ENCODE measurements at regions not wholly inside any gene's neighbourhood (a gene's known extent, or its start where the extent isn't known, plus 50 kb on each side); places are given as distances from the start of the nearest gene placed in this dataset.

DNA sequence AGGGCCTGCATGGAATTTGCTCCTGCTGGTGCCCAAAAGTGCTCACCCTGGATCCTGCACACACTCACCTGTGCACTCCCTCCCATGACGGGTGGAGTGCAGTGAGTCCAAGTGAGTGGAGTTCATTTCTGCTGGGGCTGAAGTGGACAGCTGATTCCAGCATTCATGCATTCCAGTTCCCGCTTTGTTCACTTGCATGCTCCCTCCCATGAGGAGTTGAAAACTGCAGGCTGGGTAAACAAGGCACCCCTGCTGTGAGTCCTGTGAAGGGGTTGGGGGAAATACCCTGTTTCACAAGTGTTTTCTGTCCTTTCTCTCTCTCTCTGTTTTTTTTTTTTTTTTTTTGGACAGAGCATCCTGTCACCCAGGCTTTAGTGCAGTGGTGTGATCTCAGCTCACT, 454.1 kb upstream of the NOX3 start:
- TF ChIP-seq, protein P1, sequence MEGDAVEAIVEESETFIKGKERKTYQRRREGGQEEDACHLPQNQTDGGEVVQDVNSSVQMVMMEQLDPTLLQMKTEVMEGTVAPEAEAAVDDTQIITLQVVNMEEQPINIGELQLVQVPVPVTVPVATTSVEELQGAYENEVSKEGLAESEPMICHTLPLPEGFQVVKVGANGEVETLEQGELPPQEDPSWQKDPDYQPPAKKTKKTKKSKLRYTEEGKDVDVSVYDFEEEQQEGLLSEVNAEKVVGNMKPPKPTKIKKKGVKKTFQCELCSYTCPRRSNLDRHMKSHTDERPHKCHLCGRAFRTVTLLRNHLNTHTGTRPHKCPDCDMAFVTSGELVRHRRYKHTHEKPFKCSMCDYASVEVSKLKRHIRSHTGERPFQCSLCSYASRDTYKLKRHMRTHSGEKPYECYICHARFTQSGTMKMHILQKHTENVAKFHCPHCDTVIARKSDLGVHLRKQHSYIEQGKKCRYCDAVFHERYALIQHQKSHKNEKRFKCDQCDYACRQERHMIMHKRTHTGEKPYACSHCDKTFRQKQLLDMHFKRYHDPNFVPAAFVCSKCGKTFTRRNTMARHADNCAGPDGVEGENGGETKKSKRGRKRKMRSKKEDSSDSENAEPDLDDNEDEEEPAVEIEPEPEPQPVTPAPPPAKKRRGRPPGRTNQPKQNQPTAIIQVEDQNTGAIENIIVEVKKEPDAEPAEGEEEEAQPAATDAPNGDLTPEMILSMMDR (IDR thresholded peaks at IDR 0.05): no peak
- TF ChIP-seq POLR2A (IDR thresholded peaks at IDR 0.05): no peak
- TF ChIP-seq POLR2AphosphoS5 (IDR thresholded peaks at IDR 0.05): no peak
- TF ChIP-seq EP300 (IDR thresholded peaks at IDR 0.05): no peak

Data from upper lobe of left lung (tissue), 4 donors.